Smooth muscle cell (in vitro differentiated cells): ENCODE measurements at regions not wholly inside any gene's neighbourhood (a gene's known extent, or its start where the extent isn't known, plus 50 kb on each side); places are given as distances from the start of the nearest gene placed in this dataset.

Experiments used
- DNase-seq: peaks from one replicate; lab custom pipeline; 2025; ENCODE audit not compliant: unreplicated experiment; lab: John Stamatoyannopoulos, UW
- H2AFZ ChIP-seq: fragments of 200-600 bp; sonication (generic); 2 replicates; pipeline ENCODE4 v1.6.0; 2016; ENCODE audit warnings: antibody characterized with exemption, low read depth, mild to moderate bottlenecking
- H3F3A ChIP-seq: fragments of 200-600 bp; sonication (generic); 2 replicates; pipeline ENCODE4 v1.6.0; 2017; ENCODE audit warnings: antibody characterized with exemption, low read depth
- H3K27ac ChIP-seq: fragments of 200-600 bp; sonication (generic); 2 replicates; pipeline ENCODE4 v1.5.1; 2016; ENCODE audit warnings: low read depth, mild to moderate bottlenecking
- H3K27me3 ChIP-seq: fragments of 200-600 bp; sonication (generic); 2 replicates; pipeline ENCODE4 v1.6.1; 2016; ENCODE audit warnings: low read depth, mild to moderate bottlenecking
- H3K36me3 ChIP-seq: fragments of 200-600 bp; sonication (generic); 2 replicates; pipeline ENCODE4 v1.5.1; 2016; ENCODE audit warnings: low read depth
- H3K4me1 ChIP-seq: fragments of 200-600 bp; sonication (generic); 2 replicates; pipeline ENCODE4 v1.5.1; 2016; ENCODE audit warnings: low read depth
- H3K4me2 ChIP-seq: fragments of 200-600 bp; sonication (generic); 2 replicates; pipeline ENCODE4 v1.6.0; 2016; ENCODE audit warnings: mild to moderate bottlenecking
- H3K4me3 ChIP-seq: fragments of 200-600 bp; sonication (generic); 2 replicates; pipeline ENCODE4 v1.5.1; 2016; ENCODE audit warnings: mild to moderate bottlenecking
- H3K79me2 ChIP-seq: fragments of 200-600 bp; sonication (generic); 2 replicates; pipeline ENCODE4 v1.6.0; 2016; ENCODE audit warnings: low read depth, mild to moderate bottlenecking
- H3K9ac ChIP-seq: fragments of 200-600 bp; sonication (generic); 2 replicates; pipeline ENCODE4 v1.6.0; 2016; ENCODE audit warnings: low read depth
- H3K9me3 ChIP-seq: fragments of 200-600 bp; sonication (generic); replicated peaks from 2 replicates; pipeline ENCODE4 v1.5.1; 2016; ENCODE audit warnings: low read depth
- H4K20me1 ChIP-seq: fragments of 200-600 bp; sonication (generic); 2 replicates; pipeline ENCODE4 v1.6.0; 2016; ENCODE audit warnings: low read depth
- CTCF ChIP-seq: fragments of 200-600 bp; sonication (generic); IDR thresholded peaks from 2 replicates; pipeline ENCODE4 v1.5.1; 2017; ENCODE audit warnings: borderline replicate concordance, mild to moderate bottlenecking, antibody characterized with exemption; ENCODE audit not compliant: insufficient read depth, poor library complexity, severe bottlenecking
- WGBS: methylation state at CpG from one replicate; pipeline ENCODE4 v1.1.7; 2016; ENCODE audit warnings: low lambda C conversion rate; 5-methylcytosine and 5-hydroxymethylcytosine counted together

- Histone ChIP-seq H3F3A (no peaks in the 10 kb centered on the region), H3K9me3 (no peaks in the 10 kb centered on the region), H4K20me1 (no peaks in the 10 kb centered on the region), H3K36me3 (no peaks in the 10 kb centered on the region), H3K9ac (no peak overlapping the region), H2AFZ (no peak overlapping the region), H3K4me1 (no peaks in the 10 kb centered on the region), H3K79me2 (no peaks in the 10 kb centered on the region), H3K4me3 (no peak overlapping the region), H3K27me3 (no peaks in the 10 kb centered on the region), H3K4me2 (no peak overlapping the region), H3K27ac (no peak overlapping the region)
- DNase-seq: no peak
- no peak for TF ChIP-seq CTCF
- 58% methylated on average over 2 of the region's 2 CpGs for WGBS
Observed at GRCh38 chrX:20693078-20693477, 426.4 kb upstream of the RPS6KA3 start.

- Histone ChIP-seq H3K9me3 (no peaks in the 10 kb centered on the region), H4K20me1 (no peaks in the 10 kb centered on the region), H3K9ac (no peak overlapping the region), H3K4me2 (no peak overlapping the region), H3K36me3 (no peaks in the 10 kb centered on the region), H3K4me1 (no peaks in the 10 kb centered on the region), H2AFZ (no peak overlapping the region), H3K27me3 (no peaks in the 10 kb centered on the region), H3F3A (no peaks in the 10 kb centered on the region), H3K27ac (no peak overlapping the region), H3K79me2 (no peaks in the 10 kb centered on the region), H3K4me3 (no peak overlapping the region)
- no peak for TF ChIP-seq CTCF
- no peak for DNase-seq
- 96% methylated on average over 7 of the region's 7 CpGs for WGBS
Observed at GRCh38 chrX:20686256-20686655, 419.5 kb upstream of the RPS6KA3 start.

- no peaks in the 10 kb centered on the region for H3F3A ChIP-seq
- 68% methylated on average over 5 of the region's 5 CpGs for WGBS
- H3K4me1 ChIP-seq: no peaks in the 10 kb centered on the region
- no peak overlapping the region for H3K4me2 ChIP-seq
- no peak overlapping the region for H3K9ac ChIP-seq
- H2AFZ ChIP-seq: no peak overlapping the region
- no peak overlapping the region for H3K4me3 ChIP-seq
- no peaks in the 10 kb centered on the region for H3K9me3 ChIP-seq
- H3K27me3 ChIP-seq: no peaks in the 10 kb centered on the region
- H4K20me1 ChIP-seq: no peaks in the 10 kb centered on the region
- H3K79me2 ChIP-seq: no peaks in the 10 kb centered on the region
- no peak overlapping the region for H3K27ac ChIP-seq
- DNase-seq: no peak
- no peak for TF ChIP-seq CTCF
- H3K36me3 ChIP-seq: no peaks in the 10 kb centered on the region
Observed at GRCh38 chrX:20685652-20686051, 418.9 kb upstream of the RPS6KA3 start.

GRCh38 chrX:20681683-20682082 lies 415.0 kb upstream of the RPS6KA3 start:
- H3F3A ChIP-seq: no peaks in the 10 kb centered on the region
- 62% methylated on average over 1 of the region's 1 CpG for WGBS
- TF ChIP-seq CTCF: no peak
- H2AFZ ChIP-seq: no peak overlapping the region
- no peaks in the 10 kb centered on the region for H3K36me3 ChIP-seq
- no peak overlapping the region for H3K9ac ChIP-seq
- H3K9me3 ChIP-seq: no peaks in the 10 kb centered on the region
- no peaks in the 10 kb centered on the region for H3K27me3 ChIP-seq
- H3K4me1 ChIP-seq: no peaks in the 10 kb centered on the region
- no peak overlapping the region for H3K27ac ChIP-seq
- DNase-seq: no peak
- H3K79me2 ChIP-seq: no peaks in the 10 kb centered on the region
- H3K4me2 ChIP-seq: no peak overlapping the region
- H4K20me1 ChIP-seq: no peaks in the 10 kb centered on the region
- no peak overlapping the region for H3K4me3 ChIP-seq
